GM18951 (cell line): ENCODE measurements at regions not wholly inside any gene's neighbourhood (a gene's known extent, or its start where the extent isn't known, plus 50 kb on each side); places are given as distances from the start of the nearest gene placed in this dataset.

Experiments used
- POLR2A ChIP-seq: IDR thresholded peaks from 4 replicates; pipeline ENCODE4 v1.6.1; 2011; ENCODE audit warnings: mild to moderate bottlenecking; ENCODE audit not compliant: insufficient read length, insufficient read depth; ENCODE audit errors: extremely low read depth
- in situ Hi-C: fragments of 300-500 bp; cut with MboI; formaldehyde crosslinking; loops from one replicate; pipeline ENCODE4 v1.12.0; 2022; ENCODE audit warnings: low sequenced_read_pairs, mixed read lengths, inconsistent platforms; ENCODE audit not compliant: unreplicated experiment

DNA sequence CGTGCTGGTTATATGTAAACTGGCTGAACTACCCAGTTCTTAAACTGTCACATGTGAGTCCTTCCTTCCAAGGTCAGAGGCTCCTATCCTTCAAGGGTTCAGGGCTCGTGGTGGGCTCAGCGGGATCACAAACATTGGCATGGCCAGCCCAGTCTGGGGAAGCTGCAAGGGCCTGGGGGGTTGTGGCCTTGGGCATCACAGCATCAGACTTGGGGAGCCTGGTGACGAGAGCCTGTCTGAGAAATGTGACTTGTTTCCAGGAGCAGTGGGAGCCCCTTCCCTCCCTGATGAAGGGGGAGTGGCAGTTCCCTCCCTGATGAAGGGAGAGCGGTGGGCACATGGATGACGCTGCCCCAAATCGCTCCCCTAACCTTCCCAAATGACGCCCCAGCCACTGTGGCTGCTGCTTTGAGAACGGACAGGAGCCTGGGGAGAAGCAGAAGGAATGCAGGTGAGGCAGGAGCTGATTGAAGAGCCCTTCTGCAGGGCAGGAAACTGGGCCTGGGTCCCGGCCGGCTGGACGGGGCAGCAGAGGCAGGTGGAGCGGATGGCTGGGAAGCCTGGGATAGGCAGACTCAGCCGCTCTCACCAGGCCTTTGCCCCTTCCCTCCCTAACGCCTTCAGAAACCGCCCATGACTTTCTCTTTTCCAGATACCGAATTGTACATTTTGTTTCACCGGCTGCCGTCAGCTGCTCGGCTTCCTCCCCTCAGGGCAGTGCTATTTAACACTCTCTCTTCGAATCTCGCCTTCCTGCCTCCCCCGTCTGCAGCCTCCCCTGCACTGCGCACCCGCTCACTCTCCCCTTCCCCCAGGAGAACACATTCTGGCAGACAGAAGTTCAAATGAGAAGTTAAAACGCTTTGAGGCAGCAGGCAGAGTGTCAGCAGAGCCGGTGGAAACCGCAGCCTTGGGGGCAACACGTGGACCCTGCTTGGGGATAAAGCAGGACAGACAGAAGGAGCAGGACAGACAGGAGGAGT lies 1486.7 kb downstream of the BRD1 start:
- in situ Hi-C loops = no loop called here
- no peak for TF ChIP-seq POLR2A

DNA sequence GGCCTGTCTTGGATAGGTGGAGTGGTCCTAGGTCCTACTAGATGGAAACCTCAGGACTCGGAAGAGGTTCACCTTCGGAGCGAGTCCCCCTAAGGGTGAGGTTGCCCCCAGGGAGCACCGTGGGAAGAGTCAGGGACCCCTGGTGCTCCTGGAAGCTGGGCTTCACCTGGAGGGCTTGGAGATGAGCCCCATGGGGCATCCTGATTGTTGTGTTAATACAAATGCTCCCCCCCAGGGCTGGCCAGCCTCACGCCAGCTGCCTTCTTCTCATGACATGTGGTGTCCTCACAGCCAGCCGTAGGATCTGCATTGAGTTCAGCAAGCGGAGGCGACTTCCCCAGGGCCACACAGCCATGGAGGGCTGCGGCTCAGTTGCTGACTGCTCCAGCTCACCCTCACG lies 1487.5 kb downstream of the BRD1 start:
- in situ Hi-C loops = no loop called here
- TF ChIP-seq POLR2A = no peak

DNA sequence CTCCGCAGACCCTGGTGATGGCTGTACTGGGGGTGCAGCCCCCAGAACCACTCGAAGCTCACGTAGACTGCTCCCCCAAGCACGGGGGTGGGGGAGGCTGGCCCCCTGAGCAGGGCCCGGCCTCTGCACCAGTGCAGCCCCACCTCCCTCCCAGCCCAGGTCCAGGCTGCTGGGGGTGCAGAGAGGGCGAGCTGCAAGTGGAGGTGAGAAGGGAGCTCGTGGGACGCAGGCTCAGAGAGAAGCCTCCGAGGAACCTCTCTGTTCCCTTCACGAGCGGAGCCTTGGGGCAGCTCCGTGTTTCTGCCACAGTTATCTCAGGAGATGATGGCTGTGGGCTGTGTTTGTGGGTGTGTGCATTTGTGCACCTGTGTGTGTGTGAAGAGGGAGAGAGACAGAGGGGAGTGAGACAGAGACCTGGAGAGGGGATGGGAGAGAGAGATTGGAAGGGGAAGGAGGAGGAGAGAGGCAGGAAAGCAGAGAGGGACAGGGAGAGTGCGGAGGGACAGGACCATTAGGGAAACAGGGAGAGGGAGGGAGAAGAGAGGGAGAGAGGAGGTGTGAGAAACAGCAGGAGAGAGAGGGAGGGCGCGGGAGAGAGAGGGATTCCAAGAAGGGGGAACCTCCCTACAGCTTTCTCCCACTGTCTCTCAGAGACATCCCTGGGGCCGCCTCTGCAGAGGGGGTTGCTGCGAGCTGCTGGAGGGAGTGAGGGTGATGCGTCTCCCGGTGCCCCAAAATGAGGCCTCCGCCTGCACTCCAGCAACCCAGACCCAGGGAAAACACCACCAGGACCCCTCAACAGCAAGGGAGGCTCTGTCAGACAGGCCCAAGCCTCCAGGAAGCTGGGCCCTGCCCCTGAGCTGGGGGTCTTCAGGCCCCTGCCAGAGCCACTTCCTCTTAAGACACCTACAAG lies 1488.6 kb downstream of the BRD1 start:
- in situ Hi-C loops = no loop called here
- no peak for TF ChIP-seq POLR2A

DNA sequence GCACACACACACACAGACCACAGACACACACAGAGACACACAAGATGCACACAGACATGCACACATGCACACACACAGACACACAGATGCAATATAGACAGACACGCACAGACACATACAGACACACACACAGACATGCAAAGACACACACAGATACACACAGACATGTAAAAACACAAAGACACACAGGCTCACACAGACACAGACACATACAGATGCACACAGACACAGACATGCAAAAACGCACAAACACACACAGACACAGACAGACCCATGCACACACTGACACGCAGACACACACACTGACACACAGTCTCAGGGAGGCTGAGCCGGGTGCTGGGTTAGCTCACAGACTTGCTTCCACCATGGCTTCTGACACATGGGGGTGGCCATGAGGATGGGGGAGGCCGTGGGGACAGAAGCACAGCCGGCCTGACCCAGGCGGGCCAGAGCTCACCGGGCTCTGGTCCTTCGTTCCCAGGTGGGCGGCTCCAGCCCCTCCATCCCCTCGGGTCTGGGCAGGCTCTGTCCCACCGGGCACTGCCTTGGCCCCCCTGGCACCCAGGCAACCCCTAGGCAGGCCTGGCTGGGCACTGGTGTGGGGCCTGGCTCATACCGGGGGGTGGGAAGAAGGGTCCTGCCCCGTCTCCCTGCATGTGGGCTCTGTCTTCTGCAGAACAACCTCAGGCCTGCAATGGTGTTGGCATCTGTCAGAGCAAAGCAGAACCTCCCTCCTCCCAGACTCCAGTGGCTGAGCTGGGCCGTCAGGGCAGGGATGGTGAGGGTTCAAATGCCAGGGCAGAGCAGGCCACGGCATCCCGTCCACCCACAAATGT lies 1489.5 kb downstream of the BRD1 start:
- no peak for TF ChIP-seq POLR2A

DNA sequence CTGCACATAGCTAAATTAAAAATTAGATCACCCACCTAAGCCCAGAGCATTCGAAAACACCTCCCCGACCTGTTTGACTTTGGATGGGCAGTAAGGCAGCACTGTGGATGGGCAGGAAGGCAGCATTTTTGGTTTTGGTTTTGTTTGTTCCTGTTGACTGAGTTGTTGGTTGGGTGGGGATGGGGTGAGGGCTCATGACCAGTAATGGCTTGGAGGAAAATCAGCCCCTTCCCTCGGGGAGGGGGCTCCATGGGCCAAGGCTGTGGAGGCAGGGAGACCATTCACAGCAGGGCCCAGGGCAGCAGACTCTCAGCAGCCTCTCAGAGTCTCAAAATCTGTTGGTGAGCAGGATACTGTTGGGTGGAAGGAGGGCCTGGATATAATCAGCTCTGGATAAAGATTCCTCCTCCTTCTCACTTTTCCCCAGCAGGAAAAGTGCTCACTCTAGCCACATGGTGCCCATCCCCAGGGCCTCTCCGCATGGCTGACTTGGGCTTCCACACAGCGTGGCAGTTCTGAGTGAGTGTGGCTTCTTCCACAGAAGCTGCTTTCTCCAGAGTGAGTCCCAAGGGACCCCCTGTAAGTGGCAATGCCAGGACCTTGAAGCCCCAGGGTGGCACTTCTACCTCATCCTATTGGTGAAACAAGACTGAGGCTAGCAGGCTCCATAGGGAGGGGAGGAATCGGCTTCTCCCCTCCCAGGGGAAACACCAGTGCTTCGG lies 1491.2 kb downstream of the BRD1 start:
- in situ Hi-C loops = no loop called here
- TF ChIP-seq POLR2A = no peak

More for the DNA sequence above, 1489.5 kb downstream of the BRD1 start:
- in situ Hi-C loops = no loop called here

DNA sequence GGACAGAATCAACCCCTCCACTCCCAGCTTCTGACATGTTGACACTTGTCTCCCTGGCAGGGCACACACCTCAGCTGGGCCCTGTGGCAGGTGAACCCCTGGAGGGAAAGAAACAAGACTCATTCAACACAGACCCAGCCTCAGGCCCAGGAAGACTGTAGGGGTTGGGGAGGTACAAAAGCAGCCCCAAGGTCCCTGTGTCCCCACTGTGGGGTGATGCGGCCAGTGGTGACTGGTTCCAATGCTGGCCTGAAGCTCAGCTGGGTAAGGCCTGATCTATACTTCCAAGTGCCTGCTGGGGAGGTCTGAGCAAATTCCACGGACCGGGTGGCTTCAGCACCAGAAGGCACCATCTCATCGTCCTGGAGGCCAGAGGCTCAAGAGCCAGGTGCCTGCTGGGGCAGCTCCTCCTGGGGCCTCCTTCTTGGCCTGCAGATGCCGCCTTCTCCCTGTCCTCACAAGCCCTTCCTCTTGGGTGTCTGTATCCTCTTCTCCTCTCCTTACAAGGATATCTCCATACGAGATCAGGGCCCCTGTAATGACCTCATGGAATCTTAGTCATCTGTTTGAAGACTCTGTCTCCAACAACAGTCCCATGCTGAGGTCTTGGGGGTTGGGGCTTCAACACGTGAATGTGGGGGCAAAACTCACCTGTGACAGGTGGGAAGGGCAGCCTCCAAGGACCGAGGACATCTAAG lies 1492.1 kb downstream of the BRD1 start:
- no peak for TF ChIP-seq POLR2A

DNA sequence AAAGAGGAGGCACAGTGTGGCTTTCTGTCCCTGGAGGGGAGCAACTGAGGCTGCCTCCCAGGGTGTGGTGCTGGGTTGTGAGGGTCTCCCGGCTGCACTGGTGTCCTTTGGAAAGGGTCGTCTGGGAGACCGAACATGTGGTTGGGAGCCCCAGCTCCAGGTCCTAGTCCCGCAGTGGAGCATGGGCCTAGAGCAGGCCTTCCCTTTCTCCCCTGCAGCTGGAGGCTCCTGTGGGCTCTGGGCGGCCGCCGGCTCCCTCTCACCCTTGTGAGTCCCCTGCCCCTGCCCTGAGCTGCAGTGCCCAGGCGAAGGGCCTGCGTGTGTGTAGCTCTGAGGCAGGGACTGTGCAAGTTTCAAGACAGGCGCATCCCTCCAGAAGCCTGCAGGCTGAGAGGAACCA lies 1492.7 kb downstream of the BRD1 start:
- in situ Hi-C loops = no loop called here
- TF ChIP-seq POLR2A = no peak

More for the DNA sequence above, 1492.1 kb downstream of the BRD1 start:
- in situ Hi-C loops = no loop called here

DNA sequence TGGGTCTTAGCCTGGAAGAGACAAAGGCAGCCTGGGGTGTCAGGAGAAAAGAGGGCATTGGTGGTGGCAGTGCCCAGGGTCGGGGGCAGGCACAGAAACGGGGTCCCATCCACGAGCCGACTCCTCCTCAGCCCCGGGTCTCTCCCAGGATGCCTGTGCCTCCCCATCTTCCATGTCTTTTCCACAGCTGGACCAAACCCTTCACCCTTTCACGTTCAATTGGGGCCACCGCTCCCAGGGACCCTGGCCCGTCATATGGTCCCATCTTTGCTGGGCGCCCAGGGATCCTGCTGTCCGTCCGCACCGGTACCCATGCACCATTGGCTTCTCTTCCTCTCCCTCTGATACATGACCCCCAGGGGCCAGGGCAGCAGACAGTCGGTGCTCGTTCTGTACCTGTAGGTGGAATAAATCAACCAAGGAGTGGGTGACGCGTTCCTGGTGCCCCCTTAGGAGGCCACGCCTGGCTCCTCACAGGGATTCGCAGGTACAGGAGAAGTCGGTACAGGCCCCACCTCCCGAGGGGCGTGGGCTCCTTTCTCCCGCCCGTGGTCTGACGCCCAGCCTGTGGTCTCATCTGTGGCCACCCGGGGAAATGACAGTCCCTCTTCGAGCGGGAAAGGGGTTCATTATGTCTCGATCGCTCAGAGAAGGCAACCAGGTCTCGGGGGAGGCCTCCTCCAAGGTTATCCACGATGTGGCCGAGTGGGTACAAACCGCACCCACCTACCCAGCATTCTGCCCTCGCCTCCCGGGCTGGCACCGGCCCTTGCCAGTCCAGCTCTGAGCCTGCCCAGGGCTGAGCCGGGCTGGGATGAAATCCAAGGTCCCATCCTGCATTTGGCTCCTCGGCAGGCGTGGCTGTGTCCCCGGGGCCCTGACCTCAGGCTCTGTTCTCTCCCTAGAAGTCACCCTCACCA lies 1493.6 kb downstream of the BRD1 start:
- in situ Hi-C loops = no loop called here
- TF ChIP-seq POLR2A = no peak

DNA sequence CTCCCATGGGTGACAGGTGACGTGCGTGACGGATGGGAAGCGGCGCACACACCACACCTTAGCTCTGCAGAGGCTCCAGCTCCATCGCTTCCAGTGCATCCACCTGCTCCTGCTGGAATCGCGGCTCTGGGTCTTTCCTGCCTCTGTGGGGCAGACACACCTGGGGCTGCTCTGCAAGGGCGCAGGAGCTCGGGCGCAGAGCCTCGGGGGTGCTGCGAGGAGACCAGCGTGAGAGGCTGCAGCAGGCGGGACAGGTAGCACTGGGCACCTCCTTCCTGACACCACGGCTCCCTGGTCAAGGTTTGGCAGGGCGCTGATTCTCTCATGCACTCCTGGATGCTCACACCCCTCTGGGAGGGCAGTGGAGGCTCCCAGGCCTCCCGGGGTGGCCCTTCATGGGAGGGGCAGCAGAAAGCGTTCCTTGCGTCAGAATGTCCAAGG lies 1494.3 kb downstream of the BRD1 start:
- TF ChIP-seq POLR2A = no peak
- in situ Hi-C loops = no loop called here

DNA sequence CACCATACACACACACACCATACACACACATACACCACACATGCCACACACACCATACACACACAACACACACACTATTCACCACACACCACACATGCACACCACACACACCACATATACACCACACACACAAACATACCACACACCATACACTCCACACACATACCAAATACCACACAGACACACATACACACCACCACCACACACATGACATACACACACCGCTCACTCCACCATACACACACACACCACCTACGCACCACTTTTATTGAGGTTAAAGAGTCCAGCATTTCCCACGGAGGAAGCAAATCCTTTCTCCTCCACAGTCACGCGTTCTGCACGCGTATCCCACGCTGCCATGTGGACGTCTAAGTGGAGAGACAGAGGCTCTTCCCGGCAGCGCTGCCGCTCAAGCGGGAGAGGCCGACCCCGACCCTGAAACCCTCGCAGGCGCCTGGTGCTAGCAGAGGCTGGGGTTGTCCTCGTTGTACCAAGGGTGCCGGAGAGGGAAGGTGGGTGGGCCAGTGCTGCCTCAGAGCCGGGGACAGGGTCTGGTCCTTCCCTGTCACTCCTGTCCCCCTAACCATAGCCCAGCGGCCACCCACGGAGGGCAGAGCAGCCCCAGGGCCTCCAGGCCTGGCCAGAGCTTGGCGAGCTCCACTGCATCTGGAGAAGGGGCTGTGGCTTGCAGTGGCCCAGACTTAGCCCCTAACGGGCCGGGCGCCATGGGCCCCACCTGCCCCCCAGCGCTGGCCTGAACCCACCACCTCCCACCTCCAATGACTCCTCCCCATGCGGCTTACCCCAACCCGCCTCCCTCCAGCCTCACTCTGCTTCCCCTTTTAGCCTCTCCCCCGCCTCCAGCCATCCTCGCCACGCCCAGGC lies 1495.0 kb downstream of the BRD1 start:
- in situ Hi-C loops = no loop called here

More for the DNA sequence above, 1495.0 kb downstream of the BRD1 start:
- no peak for TF ChIP-seq POLR2A
